Hepatocyte (in vitro differentiated cells): ENCODE measurements at regions not wholly inside any gene's neighbourhood (a gene's known extent, or its start where the extent isn't known, plus 50 kb on each side); places are given as distances from the start of the nearest gene placed in this dataset.

Source experiments
- DNase-seq: peaks from one replicate; pipeline ENCODE4 v3.0.0-alpha.2; 2016; ENCODE audit warnings: low spot score
- H2AFZ ChIP-seq: fragments of 200-600 bp; sonication (generic); 2 replicates; pipeline ENCODE4 v1.6.0; 2016; ENCODE audit warnings: antibody characterized with exemption, mild to moderate bottlenecking
- H3K27ac ChIP-seq: fragments of 200-600 bp; sonication (generic); 2 replicates; pipeline ENCODE4 v1.5.1; 2016; ENCODE audit warnings: mild to moderate bottlenecking
- H3K27me3 ChIP-seq: fragments of 200-600 bp; sonication (generic); 2 replicates; pipeline ENCODE4 v1.6.1; 2016
- H3K36me3 ChIP-seq: fragments of 200-600 bp; sonication (generic); replicated peaks from 2 replicates; pipeline ENCODE4 v1.5.1; 2016; ENCODE audit warnings: low read depth; ENCODE audit not compliant: insufficient read depth
- H3K4me1 ChIP-seq: fragments of 200-600 bp; sonication (generic); 2 replicates; pipeline ENCODE4 v1.5.1; 2016; ENCODE audit warnings: mild to moderate bottlenecking, moderate library complexity; ENCODE audit not compliant: insufficient read depth
- H3K4me2 ChIP-seq: fragments of 200-600 bp; sonication (generic); 2 replicates; pipeline ENCODE4 v1.6.0; 2016
- H3K4me3 ChIP-seq: fragments of 200-600 bp; sonication (generic); 2 replicates; pipeline ENCODE4 v1.5.1; 2016; ENCODE audit warnings: mild to moderate bottlenecking
- H3K79me2 ChIP-seq: fragments of 200-600 bp; sonication (generic); 2 replicates; pipeline ENCODE4 v1.6.0; 2017; ENCODE audit warnings: mild to moderate bottlenecking
- H3K9me2 ChIP-seq: fragments of 200-600 bp; sonication (generic); replicated peaks from 2 replicates; pipeline ENCODE4 v1.6.0; 2017; ENCODE audit warnings: mild to moderate bottlenecking; ENCODE audit not compliant: insufficient read depth
- H3K9me3 ChIP-seq: fragments of 200-600 bp; sonication (generic); 2 replicates; pipeline ENCODE4 v1.5.1; 2016; ENCODE audit warnings: low read depth, mild to moderate bottlenecking
- H4K20me1 ChIP-seq: fragments of 200-600 bp; sonication (generic); 2 replicates; pipeline ENCODE4 v1.6.0; 2016; ENCODE audit warnings: mild to moderate bottlenecking; ENCODE audit not compliant: insufficient read depth, poor library complexity, severe bottlenecking
- EZH2 ChIP-seq: fragments of 200-600 bp; sonication (generic); IDR thresholded peaks from 2 replicates; pipeline ENCODE4 v1.6.1; 2016; ENCODE audit warnings: antibody characterized with exemption, mild to moderate bottlenecking, borderline replicate concordance
- EZH2phosphoT487 ChIP-seq: fragments of 200-600 bp; sonication (generic); IDR thresholded peaks from one replicate; pipeline ENCODE4 v1.6.1; 2018; ENCODE audit warnings: antibody characterized with exemption, mild to moderate bottlenecking, low read depth, moderate library complexity; ENCODE audit not compliant: unreplicated experiment, severe bottlenecking
- WGBS: methylation state at CpG from one replicate; pipeline ENCODE4 v1.1.6; 2016; ENCODE audit warnings: low lambda C conversion rate; ENCODE audit errors: missing lambda C conversion rate; 5-methylcytosine and 5-hydroxymethylcytosine counted together
- TF ChIP-seq, protein P1 (sequence below): fragments of 200-600 bp; sonication (generic); IDR thresholded peaks from 2 replicates; pipeline ENCODE4 v1.5.1; 2016; ENCODE audit warnings: antibody characterized with exemption, mild to moderate bottlenecking; ENCODE audit not compliant: poor library complexity

DNA sequence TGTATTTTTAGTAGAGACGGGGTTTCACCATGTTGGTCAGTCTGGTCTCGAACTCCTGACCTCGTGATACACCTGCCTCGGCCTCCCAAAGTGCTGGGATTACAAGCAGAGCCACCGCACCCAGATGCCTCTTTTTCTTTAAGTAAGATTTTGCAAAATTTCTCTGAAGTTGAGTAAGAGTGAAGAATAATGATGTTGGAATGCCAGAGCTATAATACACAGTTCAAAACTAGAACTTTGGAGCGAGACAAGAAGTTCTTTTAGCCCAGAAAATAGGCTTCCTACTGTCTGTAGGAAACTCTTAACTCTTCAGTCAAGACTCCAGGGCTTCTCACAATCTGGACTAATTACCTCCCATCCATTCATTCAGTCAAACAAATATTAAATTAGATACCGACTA, 51.4 kb downstream of the MARCHF4 start:
- Histone ChIP-seq H4K20me1 (no peaks in the 10 kb centered on the region), H3K27ac (no peak overlapping the region), H3K36me3 (no peaks in the 10 kb centered on the region), H3K4me3 (no peak overlapping the region), H3K4me1 (no peaks in the 10 kb centered on the region), H3K79me2 (no peaks in the 10 kb centered on the region), H3K4me2 (no peak overlapping the region), H3K9me3 (no peaks in the 10 kb centered on the region), H2AFZ (no peak overlapping the region), H3K9me2 (no peaks in the 10 kb centered on the region), H3K27me3 (peaks cover 20% of the 10 kb centered on the region)
- DNase-seq, result no peak
- WGBS, result 92% methylated on average over 7 of the region's 7 CpGs
- TF ChIP-seq, protein P1, sequence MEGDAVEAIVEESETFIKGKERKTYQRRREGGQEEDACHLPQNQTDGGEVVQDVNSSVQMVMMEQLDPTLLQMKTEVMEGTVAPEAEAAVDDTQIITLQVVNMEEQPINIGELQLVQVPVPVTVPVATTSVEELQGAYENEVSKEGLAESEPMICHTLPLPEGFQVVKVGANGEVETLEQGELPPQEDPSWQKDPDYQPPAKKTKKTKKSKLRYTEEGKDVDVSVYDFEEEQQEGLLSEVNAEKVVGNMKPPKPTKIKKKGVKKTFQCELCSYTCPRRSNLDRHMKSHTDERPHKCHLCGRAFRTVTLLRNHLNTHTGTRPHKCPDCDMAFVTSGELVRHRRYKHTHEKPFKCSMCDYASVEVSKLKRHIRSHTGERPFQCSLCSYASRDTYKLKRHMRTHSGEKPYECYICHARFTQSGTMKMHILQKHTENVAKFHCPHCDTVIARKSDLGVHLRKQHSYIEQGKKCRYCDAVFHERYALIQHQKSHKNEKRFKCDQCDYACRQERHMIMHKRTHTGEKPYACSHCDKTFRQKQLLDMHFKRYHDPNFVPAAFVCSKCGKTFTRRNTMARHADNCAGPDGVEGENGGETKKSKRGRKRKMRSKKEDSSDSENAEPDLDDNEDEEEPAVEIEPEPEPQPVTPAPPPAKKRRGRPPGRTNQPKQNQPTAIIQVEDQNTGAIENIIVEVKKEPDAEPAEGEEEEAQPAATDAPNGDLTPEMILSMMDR, result no peak
- TF ChIP-seq EZH2phosphoT487 (no peak), EZH2 (no peak)

DNA sequence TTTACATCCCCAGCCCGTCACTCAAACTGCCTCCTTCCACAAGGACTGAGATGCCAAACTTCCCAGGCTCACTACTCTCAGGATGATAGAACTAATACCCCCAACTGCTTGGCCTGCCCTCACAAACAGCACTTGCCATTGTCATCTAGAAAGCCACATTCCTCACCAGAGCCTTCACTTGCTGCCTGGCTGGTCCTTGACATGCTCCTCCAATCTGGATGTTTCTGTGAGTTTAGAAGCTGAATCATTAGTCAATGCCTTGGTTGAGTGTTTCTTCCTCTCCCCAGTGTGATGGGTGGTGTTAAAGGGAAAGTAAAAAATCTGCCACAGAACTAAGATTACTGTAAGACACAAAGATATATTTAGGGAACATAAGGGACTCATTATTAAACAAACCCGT, 52.5 kb downstream of the MARCHF4 start:
- H3K4me1 ChIP-seq, result no peaks in the 10 kb centered on the region
- no peak for DNase-seq
- 77% methylated on average over 2 of the region's 2 CpGs for WGBS
- no peaks in the 10 kb centered on the region for H3K9me3 ChIP-seq
- no peaks in the 10 kb centered on the region for H3K79me2 ChIP-seq
- no peak overlapping the region for H3K4me2 ChIP-seq
- H3K9me2 ChIP-seq, result no peaks in the 10 kb centered on the region
- H3K27ac ChIP-seq, result no peak overlapping the region
- no peaks in the 10 kb centered on the region for H3K36me3 ChIP-seq
- TF ChIP-seq EZH2phosphoT487, result no peak
- no peak for TF ChIP-seq EZH2
- TF ChIP-seq, protein P1, result no peak
- H3K27me3 ChIP-seq, result peaks cover 20% of the 10 kb centered on the region
- H4K20me1 ChIP-seq, result no peaks in the 10 kb centered on the region
- H2AFZ ChIP-seq, result no peak overlapping the region
- no peak overlapping the region for H3K4me3 ChIP-seq

DNA sequence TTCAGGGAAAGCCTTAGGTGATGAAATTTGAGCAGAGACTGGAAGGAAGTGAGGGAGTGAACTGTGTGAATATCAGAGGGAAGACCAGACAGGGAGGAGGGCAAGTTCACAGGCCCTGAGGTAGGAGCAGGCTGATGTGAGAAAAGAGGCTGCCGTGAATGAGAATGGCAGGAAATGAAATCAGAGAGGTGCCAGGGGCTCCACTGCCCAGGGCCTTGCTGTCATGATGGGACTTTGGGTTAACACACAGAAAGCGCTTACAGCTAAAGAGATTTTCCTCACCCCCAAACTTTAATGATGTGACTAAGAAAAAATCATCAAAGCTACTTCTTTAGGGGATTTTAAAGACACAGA, 53.8 kb downstream of the MARCHF4 start:
- H3K79me2 ChIP-seq, result no peaks in the 10 kb centered on the region
- H3K4me2 ChIP-seq, result no peak overlapping the region
- no peaks in the 10 kb centered on the region for H3K9me2 ChIP-seq
- no peak overlapping the region for H3K4me3 ChIP-seq
- H2AFZ ChIP-seq, result no peak overlapping the region
- no peaks in the 10 kb centered on the region for H4K20me1 ChIP-seq
- 89% methylated on average over 2 of the region's 2 CpGs for WGBS
- H3K27me3 ChIP-seq, result peaks cover 20% of the 10 kb centered on the region
- no peak for TF ChIP-seq EZH2
- TF ChIP-seq, protein P1, result no peak
- no peak for TF ChIP-seq EZH2phosphoT487
- H3K4me1 ChIP-seq, result no peaks in the 10 kb centered on the region
- H3K36me3 ChIP-seq, result no peaks in the 10 kb centered on the region
- no peak for DNase-seq
- H3K9me3 ChIP-seq, result no peaks in the 10 kb centered on the region
- H3K27ac ChIP-seq, result no peak overlapping the region
